Muscle of arm (tissue), 1 donor: ENCODE measurements at regions not wholly inside any gene's neighbourhood (a gene's known extent, or its start where the extent isn't known, plus 50 kb on each side); places are given as distances from the start of the nearest gene placed in this dataset.

Source experiments
- DNase-seq: peaks from one replicate; pipeline ENCODE4 v3.0.0-alpha.2; 2013

DNA sequence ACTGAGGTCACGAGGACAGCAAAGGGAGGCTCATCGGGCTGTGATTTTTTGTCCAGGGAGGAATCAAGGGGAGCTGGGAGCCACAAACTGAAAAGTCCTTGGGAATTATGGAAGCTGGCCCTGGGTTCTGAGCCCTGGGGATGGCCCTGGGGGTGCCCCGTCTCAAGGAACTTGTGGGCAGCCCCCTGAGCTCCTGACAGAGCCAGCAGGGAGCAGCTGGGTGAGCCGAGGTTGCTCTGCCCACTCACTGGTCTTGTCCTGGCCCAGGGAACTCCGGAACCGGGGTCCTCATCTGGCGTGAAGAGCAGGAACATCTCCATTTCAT lies 61.3 kb upstream of the HDAC4 start:
- DNase-seq: no peak

DNA sequence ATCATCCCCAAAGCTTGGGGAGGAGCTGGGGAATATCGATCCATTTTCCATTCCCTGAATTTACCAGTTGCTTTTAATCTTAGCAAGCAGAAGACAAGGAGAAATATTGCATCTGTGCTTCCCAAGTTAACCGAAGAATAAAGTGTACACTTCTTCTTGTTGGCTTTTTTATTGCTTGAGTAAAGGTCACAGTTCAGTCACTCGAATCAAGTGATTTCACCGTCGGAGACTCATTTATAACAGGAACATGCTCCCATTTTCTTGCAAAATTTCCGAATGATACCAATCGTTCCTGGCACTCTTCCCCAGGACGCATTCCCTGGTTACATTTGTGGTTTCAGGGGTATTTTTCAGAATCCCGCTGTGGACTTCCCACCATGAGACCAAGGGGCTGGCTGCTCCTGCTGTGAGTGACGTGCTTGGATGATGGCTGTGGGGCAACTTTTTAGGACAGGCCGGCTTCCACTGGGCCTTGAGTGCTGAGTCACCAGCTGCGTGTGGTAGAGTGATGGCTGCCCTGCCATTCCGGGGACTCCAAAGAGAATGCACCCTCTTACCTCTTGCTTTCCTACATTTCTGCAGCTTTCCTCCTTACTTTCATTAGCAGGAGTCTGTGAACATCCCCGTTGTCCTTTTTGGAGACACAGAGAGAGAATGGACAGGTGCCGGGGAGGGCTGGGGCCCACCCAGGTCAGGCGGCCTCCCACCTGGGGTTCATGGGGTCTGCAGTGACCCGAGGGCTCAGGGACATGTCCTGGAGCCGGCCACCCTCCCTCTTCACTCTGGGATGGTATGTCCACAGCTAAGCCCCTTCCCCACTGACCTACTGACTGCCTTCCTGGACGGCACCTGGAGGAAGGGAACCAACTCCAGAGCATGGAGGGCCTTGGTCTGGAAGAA lies 60.7 kb upstream of the HDAC4 start:
- DNase-seq: no peak

DNA sequence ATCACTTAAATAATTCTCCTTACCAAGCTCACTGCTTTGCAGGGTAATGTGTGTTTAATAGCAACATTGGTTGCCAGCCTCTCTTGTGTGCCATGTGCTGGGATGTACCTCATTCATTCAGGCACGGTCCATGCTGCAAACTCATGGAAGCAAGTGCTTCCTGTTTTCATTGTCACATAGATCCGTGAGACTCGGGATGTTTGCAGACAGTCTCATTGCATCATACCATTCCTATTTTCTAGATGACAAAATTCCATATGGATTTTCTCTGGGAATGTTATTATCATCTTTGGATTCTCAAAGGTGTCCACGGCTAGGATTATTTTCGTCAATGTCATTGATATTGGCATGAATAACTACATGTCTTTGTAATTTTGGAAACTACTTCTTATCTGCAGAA lies 60.0 kb upstream of the HDAC4 start:
- DNase-seq: no peak

DNA sequence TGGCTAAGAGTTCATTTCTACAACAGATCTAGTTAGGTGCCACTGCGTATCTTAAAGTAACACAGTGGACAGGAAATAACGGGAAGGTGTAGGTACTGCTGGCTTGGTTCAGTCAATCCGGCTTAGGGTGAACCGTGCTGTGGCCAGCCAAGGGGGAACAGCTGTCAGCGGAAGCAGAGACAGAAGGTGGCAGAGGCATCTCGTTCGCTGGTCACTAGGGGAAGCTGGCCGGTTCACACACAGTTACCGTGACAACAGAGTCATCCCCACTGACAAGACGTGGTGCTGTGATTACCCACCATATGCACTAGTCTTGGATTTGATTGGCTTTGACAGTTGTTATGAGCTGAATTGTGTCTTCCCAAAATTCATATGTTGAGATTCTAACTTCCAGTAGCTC lies 58.8 kb upstream of the HDAC4 start:
- no peak for DNase-seq

DNA sequence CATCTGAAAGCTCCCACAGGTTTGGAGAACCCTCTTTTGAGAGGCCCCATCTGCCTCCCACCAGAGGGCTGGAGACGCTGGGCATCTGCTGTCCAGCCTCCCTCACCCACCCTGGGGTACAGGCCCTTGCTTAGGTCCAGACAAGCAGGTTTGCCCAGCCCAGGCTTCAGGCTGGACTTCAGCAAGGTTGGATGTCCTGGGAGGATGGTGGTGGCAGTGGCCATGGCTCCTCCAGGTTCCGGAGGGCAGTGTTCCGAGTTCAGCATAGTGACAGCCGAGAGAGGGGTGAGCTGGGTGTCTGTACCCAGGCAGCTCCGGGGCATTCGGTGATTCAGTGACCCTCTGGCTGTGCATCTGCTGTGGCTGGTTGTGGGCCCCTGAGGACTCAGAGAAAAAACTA lies 58.2 kb upstream of the HDAC4 start:
- DNase-seq: no peak

GRCh38 chr2:239457586-239458445 lies 57.0 kb upstream of the HDAC4 start:
- DNase-seq: no peak

GRCh38 chr2:239456940-239457339 lies 56.1 kb upstream of the HDAC4 start:
- no peak for DNase-seq

DNA sequence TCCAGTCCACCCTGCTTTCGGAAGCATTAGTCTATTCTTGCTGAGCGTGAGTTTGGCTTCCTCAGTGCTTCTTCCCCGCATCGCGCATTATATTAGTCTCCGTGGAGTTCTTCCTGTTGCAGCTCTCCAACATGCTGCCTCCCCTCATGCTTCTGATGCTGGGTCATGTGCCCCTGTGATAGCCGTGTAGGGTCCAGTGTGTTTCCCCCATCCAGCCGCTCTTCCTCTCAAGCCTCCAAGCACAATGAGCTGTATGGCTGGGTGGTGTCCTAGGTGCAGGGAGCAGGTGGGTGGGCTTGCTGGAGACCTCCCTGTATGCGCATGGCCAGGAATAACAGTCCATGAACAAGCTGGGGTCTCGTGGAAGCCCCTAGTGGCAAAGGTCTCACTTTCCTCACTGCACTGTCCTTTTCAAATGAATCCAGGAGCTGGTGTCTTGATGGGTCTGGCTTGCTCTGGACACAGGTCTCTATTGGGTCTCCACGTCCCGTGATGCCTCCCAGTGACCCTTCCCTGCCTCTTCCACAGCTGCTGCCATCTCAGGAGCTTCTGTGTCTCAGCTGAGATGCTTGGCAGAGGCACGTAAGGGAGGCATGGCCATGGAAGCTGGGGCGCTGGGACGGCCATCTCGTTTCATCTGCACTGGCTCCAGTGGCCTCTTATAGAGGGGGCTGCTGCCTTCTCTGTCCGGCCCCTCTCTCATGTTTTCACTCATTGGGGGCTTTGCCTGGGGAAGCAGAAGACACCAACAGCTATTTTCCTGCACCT lies 54.8 kb upstream of the HDAC4 start:
- no peak for DNase-seq

- DNase-seq: no peak
These were observed 53.7 kb upstream of the HDAC4 start for GRCh38 chr2:239454507-239454906.
